NCI-H82 treated with DMSO at 0.1 percent for 48 hours (cell line): ENCODE measurements at regions not wholly inside any gene's neighbourhood (a gene's known extent, or its start where the extent isn't known, plus 50 kb on each side); places are given as distances from the start of the nearest gene placed in this dataset.

Experiments used
- DNase-seq: peaks from one replicate; lab custom pipeline; 2025; ENCODE audit not compliant: unreplicated experiment; lab: John Stamatoyannopoulos, UW

DNA sequence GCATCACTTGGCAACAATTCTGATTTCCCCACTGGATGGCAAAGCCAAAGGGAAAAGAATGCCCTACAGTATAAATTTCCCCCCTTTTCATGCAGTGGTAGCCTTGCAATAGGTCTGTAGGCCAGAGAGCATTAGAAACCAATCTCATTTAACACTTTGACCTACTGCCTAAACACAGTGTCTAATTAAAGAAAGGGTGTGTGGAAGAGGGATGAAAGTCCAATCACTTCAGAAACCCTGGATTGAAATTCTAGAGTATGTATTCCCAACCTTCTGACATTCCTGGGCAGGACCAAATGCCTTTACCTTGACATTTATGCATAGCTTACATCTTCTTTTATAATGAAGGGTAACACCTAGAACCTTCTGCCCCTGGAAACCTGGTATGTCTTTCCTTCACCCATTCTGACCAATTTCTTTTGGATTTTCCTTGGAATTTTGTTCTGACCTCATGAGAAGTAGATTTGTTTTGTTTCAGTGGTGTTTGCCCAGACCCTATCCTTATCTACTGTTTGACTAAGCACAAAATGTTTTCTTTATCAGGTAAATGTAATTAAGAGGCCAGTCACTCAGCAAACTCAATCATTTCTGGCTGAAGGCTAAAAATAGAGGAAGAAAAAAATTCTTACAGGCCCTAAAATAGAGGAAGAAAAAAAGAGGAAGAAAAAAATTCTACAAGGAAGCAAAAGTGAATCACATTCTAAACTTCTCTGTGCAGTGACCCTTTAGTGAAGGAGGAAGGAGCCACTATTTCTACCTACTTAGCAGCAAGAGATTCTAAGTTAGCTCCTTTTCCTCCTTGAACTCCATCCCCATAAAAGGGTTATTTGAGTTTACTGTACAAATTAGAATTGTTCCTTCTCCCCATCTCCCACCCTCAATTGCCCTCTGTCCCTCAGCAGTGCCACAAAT is 129.5 kb upstream of the DSCAM start:
- DNase-seq = no peak

DNA sequence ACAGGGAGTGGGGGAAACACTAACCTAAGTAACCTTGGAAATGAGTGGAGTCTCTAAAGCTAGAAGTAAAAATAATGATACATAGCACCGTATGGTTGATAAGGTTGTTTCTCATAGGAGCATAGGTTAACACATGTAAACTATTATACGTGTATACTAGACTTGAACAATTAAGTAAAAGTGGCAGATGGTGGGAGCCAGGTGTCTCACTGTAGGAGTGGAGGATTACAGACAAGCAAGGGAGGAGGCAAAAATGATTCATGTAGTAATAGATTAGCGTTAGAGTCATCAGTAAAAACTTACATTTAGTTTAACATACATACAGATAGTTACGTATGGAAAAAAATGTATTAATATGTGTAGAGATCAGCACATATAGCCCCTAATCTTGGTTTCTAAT is 138.4 kb upstream of the DSCAM start:
- DNase-seq = peak; percentile 54

GRCh38 chr21:40990366-40990765 is 143.4 kb upstream of the DSCAM start:
- no peak for DNase-seq

DNA sequence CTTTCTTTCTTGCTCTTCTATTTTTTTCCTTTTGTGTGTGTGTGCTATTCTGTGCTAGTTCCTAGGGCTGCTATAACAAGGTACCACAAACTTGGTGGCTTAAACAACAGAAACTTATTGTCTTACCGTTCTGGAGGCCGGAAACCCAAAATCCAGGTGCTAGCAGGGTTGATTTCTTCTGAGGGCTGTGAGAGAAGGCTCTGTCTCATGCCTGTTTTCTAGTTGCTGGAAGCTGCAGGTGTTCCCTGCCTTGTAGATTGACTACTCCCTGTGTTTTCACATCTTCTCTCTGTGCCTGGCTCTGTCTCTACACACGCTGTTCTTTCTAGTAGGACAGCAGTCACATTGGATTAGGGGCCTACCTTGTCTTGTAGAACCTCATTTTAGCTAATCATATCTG is 150.9 kb upstream of the DSCAM start:
- DNase-seq = no peak

DNA sequence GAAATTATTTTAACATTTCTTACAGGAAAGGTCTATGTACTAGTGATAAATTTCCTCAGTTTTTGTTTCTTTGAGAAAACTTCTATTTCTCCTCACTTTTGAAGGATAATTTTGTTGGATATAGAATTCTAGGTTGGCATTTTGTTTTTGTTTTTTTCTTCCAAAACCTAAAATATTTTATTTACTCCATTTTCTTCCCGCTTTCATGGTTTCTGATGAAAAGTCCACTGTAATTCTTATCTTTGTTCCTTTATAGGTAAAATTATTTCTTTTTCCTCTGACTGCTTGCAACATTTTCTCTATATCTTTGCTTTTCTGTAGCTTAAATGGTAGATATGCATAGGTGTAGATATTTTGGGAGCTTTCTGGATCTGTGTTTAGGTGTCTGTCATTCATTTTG is 153.9 kb upstream of the DSCAM start:
- no peak for DNase-seq

- DNase-seq = no peak
Observed at GRCh38 chr21:41006636-41007035, 159.7 kb upstream of the DSCAM start.

- DNase-seq = no peak
Observed at GRCh38 chr21:41008351-41008750, 159.6 kb upstream of the BACE2 start.

DNA sequence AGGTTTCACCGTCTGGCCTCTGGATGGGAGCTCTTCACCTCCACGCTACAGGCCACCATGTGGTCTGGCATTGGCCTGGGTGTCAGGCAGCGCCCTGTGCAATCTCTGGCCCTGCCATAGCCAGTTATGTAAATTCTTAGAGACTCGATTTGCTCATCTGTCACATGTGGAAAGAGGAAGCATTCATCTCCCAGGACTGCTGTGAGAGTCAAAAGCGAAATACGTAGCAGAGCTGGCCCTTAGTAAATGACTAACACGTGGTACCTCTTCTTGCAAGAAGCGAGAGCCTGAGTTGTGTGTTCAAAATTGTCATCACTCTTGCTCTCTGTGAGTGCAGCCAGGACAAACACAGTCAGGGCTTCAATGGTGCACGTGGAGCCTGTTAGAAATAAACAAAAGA is 159.0 kb upstream of the BACE2 start:
- no peak for DNase-seq

DNA sequence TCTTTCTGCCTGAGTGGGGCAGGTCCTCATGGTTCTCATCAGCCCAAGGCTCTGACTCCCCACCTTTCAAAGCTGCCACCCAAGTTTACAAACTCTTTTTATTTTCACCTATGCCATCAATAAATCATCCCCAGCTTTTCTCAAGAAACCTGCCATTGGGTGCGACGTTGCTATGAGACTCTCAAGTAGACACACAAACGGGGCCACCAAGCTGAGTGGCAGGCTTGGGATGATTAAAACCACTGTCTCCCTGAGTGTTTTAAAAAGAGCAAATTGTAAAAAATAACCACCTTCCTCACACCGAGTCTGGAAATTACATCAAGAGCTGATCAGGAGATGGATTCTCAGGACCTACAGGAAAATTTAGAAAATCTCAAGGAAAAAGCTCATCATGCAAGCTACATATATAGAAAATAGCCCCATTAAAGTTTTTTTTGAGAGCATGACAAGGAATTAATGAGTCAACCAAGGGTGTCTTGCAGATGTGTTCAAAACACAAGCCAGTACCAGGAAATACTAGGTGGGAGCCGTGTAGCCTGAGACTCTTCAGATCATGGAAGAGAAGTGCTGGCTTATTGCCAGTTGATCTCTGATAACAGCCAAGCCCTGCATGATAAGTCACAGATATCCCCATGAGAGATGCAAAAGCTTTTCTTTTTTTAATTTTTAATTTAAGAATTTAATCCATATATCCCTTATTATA is 158.4 kb upstream of the BACE2 start:
- DNase-seq = no peak

DNA sequence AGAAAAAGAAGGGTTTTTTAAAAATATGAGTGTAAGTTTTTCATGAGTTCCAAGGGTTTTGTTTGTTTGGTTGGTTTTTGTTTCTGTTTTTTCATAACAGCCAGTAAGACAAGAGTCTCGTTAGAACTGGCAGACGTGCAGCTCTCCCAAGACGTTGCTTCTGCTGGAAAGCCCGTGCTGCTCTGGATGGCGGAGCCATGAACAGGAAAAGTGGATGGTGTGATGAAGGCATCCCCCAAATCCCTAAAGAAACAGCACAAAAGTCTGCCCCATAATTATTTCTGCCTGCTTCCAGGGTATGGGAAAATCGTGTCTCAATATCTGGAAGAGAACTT is 157.9 kb upstream of the BACE2 start:
- no peak for DNase-seq

DNA sequence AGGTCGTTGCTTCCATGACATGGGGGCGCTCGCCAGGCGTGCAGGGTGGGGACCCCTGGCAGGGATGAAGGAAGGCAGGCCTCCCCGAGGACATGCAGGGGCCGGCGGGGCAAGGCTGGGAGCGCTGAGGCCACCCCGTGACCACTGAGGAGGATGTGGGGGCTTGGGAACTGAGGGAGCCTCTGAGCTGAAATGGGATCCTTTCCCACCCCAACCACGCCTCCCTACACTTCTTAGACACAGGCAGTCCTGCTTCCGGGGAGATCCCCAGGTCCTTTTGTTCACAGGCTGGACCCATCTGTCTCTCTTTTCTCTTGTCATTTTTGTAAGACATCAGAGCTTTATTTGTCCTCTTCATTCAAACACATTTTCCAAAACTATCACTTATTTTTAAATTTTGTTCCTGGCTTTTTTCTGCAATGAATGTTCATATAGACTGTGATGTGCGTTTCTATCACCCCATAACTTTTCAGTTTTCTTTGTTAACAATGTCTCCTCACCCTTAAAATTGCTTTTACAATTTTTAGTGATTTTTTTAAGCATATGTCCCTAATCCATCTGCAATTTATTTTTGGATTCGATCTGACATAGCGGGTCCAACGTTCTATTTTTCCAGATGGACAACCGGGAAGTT is 156.7 kb upstream of the BACE2 start:
- DNase-seq = no peak

DNA sequence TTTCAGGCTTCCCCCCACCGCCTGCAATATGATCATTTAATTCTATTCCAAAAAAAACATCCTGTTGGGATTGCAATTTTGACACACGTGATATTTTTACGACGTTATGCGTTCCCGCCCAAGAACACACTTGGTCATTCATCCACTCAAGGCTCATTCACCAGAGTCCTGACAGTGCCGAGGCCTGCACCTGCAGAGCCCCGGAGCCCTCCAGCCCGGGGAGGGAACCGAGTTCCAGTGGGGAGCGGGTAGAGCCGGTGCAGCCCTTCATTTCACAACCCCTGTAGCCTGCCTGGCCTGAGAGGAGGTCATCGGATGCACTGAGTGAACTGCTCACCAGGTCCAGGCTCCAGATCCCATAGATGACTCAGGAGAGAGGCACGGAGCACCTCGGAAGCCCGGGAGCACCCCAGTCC is 156.0 kb upstream of the BACE2 start:
- DNase-seq = no peak

DNA sequence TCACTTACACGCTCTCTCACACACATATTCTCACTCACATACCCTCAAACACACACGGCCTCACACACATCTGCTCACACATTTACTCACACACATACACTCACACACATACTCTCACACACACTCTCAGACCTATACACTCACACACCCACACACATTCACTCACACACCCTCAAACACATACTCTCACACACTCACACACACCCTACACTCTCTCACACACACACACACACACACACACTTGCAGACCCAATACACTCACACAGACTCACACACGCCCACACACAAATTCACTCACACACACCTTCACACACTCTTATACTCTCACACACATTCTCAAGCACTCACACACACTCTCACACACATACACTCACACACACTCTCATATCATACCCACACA is 155.5 kb upstream of the BACE2 start:
- no peak for DNase-seq

- peak; percentile 95 for DNase-seq
Observed at GRCh38 chr21:41016472-41016871, 151.5 kb upstream of the BACE2 start.

DNA sequence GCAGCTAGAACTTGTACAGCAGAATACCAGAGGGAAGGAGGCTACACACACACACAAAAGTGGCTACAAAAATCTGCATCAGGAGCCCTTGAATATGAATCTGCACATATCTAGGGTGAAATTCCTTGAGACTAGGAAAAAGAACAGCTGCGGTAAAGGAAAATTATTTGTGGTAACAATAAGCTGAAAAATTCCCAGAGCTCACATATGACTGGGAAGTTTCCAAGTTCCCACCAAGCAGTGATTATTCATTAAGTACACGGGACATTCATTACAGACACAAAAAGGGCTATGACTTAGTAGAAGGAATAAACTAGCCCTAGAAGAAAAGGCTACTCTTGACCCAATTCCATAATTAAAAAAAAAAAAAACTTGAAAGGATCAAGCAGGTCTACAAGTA is 149.5 kb upstream of the BACE2 start:
- DNase-seq = no peak

DNA sequence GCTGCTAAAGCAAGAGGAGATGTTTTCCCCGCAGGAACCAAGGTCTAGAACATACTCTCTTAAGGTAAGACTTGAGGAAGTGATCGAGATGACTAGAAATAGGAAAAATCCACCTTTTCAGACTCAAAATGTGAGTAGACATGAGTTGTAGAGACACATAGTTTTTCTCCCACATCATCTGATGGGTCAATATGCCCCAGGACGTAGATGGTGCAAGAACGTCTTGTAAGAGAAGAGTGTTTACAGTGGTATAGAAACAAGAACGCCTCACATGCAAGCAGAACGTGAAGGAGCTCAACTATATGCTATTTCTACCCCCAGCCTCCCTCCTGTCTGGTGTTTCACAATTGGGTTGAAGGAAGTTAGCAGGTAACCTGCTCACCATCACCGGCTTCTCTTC is 144.0 kb upstream of the BACE2 start:
- DNase-seq = no peak

- DNase-seq = no peak
Observed at GRCh38 chr21:41024341-41024740, 143.6 kb upstream of the BACE2 start.

DNA sequence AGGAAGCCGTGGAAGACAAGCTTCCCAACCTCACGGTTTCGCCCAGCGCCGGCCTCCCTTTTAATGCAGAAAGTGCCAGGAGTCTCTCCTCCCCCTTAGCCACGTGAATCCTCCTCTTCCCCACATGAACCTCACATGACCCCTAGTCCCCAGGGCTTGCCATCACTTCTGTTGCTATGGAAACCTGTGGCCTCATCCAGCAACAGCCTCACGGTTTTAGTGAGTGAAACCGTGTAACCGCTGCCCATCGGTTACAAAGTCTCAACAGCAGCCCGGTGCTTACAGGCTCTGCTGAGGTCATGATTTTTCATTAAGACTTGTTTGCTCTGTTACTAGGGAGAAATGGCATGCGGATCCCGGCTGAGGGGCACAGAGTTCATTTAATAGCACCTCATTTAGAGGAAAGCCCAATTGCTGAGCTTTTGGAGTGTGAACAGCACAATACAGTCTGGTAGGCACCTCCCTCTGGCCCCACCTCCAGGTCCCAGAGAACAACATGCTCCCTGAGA is 143.2 kb upstream of the BACE2 start:
- no peak for DNase-seq

DNA sequence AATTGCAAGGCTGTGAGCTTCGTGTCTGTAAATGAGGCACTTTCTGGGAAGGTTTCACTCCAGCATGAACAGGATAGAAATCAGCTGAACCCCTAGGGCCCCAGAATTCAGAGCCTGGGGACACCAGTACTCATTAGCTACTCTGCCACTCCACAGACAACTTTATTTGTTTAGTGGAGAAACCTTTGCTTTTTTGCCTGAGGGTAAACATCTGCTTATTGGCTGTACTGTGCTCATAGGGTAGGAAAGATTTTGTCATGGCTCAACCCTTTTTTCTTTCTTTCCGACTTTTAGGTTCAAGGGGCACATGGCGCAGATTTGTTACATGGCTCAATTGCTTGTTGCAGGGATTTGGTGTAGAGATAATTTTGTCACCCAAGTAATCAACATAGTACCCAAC is 138.4 kb upstream of the BACE2 start:
- DNase-seq = no peak

- no peak for DNase-seq
Observed at GRCh38 chr21:41031701-41032220, 136.2 kb upstream of the BACE2 start.

GRCh38 chr21:41032541-41032940 is 135.4 kb upstream of the BACE2 start:
- no peak for DNase-seq

DNA sequence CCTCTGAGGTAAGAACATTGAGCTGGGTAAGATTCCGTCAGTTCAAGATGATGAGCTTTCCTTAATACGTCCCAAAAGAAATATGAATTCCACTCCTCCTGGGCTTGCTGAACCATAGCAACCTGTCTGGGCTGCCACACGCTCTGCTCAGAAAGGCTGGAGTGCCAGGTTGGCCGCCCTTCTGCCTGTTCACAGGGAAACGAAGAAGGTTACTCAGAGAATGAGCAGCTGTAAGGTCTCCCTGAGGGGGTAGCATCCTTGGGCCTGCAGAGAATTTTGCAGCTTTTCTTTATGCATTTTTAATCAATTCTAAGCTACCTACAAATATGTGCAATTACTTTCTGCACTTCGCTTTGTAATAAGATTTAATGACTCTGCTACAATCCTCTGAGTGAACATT is 130.7 kb upstream of the BACE2 start:
- DNase-seq = no peak
